Memory B cell (primary cell): ENCODE measurements at regions not wholly inside any gene's neighbourhood (a gene's known extent, or its start where the extent isn't known, plus 50 kb on each side); places are given as distances from the start of the nearest gene placed in this dataset.

ENCODE experiments used
- ATAC-seq: fragments of 150-1000 bp; cut with Tn5 transposase; 2 replicates; pipeline ENCODE4 v1.10.0; 2021; ENCODE audit warnings: low read depth, mild to moderate bottlenecking, moderate library complexity
- DNase-seq, 2 donors: peaks; one replicate each; pipeline ENCODE4 v3.0.0; 2022; ENCODE audit warnings: low spot score in 2 of 2
- H3K27ac Mint-ChIP-seq: one replicate; pipeline ENCODE4 v1.8.0; 2022; ENCODE audit warnings: mild to moderate bottlenecking, moderate library complexity, mixed read lengths
- H3K27me3 Mint-ChIP-seq: one replicate; pipeline ENCODE4 v1.8.0; 2022; ENCODE audit warnings: mixed read lengths
- H3K36me3 Mint-ChIP-seq: one replicate; pipeline ENCODE4 v1.8.0; 2022; ENCODE audit warnings: mild to moderate bottlenecking, mixed read lengths
- H3K4me1 Mint-ChIP-seq: one replicate; pipeline ENCODE4 v1.8.0; 2022; ENCODE audit warnings: mixed read lengths
- H3K4me3 Mint-ChIP-seq: one replicate; pipeline ENCODE4 v1.8.0; 2022; ENCODE audit warnings: mild to moderate bottlenecking, moderate library complexity, mixed read lengths
- H3K9me3 Mint-ChIP-seq: one replicate; pipeline ENCODE4 v1.8.0; 2022; ENCODE audit warnings: mixed read lengths

DNA sequence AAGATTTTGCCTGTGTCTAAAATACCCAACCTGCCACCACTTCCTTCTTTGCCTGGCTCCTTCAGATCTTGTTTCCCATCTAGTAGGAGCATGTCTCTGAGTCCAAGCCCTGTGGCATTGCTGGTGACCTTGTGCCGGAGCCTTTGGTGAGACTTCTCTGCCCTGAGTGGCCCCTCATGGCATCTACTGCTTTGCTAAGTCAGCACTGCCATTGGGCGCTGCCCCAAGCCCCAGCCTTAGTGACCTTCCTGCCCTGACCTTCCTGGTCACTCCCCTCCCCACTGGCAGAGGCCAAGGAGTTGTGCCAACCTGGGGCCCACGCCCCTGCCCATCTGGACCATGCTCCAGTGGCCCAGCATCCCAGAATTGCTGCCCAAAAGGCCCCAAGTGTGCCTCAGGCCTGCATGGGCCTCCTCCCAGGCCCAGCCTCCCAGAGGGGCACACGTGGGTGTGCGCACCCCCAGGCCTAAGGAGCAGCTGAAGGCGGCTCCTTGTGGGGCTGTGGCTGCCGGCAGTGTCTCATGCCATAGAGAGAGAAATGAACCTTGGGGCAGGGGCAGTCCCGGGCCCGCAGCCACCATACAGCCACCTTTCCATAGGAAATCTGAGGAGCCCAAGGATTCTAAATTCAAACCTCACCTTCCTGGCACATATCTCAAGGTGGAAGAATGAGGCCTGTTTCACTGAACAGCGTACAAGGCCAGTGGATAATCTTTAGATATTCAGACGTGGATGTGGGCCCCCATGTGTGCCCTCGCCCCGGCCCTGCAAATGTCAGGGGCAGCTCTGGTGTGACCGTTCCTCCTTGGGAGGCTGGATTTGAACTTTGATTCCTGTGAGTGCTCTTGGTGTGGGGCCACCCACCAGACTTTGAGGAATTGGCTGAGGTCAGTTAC is 100.2 kb upstream of the SLC66A3 start:
- Mint-ChIP-seq H3K36me3 (no peaks in the 10 kb centered on the region), H3K4me1 (no peaks in the 10 kb centered on the region), H3K9me3 (peaks cover 3% of the 10 kb centered on the region), H3K4me3 (no peak overlapping the region), H3K27me3 (peaks cover 9% of the 10 kb centered on the region), H3K27ac (no peak overlapping the region)
- no peak for DNase-seq
- ATAC-seq, result no peak

DNA sequence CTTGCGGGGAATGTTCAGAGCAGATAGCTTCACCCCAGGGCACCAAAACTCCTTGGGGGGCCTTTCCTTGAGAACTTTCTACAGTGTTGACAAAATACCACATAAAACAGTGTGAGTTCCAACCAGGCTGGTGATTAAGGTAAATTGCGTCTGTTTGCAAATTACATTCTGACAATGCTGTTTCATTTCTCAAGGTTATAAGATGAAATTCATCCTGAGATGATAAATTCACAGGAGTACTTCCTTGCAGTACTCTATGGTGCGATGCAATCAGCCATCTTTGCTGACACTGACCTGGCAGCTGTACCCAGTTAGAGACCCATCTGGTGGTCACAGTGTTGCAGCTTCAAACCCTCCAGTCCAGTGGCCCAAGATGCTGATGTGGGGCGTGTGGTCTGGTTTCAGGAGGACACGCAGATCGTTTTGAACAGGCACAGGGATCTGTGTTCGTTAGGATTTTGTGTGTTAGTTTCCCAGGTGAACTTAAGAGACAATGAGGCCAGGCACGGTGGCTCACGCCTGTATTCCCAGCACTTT is 99.5 kb upstream of the SLC66A3 start:
- Mint-ChIP-seq H3K27me3 (peaks cover 9% of the 10 kb centered on the region), H3K27ac (no peak overlapping the region), H3K4me3 (no peak overlapping the region), H3K9me3 (peaks cover 7% of the 10 kb centered on the region), H3K4me1 (no peaks in the 10 kb centered on the region), H3K36me3 (no peaks in the 10 kb centered on the region)
- no peak for DNase-seq
- no peak for ATAC-seq

- H3K36me3 Mint-ChIP-seq, result no peaks in the 10 kb centered on the region
- no peaks in the 10 kb centered on the region for H3K4me1 Mint-ChIP-seq
- H3K27ac Mint-ChIP-seq, result no peak overlapping the region
- ATAC-seq (no peak), DNase-seq (no peak)
- H3K4me3 Mint-ChIP-seq, result no peak overlapping the region
- H3K27me3 Mint-ChIP-seq, result peaks cover 6% of the 10 kb centered on the region
- peaks cover 10% of the 10 kb centered on the region for H3K9me3 Mint-ChIP-seq
Observed at GRCh38 chr2:11056614-11057013, 98.7 kb upstream of the SLC66A3 start.

GRCh38 chr2:11057031-11057430 is 98.2 kb upstream of the SLC66A3 start:
- H3K27me3 Mint-ChIP-seq, result peaks cover 6% of the 10 kb centered on the region
- DNase-seq (no peak), ATAC-seq (no peak)
- peaks cover 10% of the 10 kb centered on the region for H3K9me3 Mint-ChIP-seq
- H3K27ac Mint-ChIP-seq, result no peak overlapping the region
- no peaks in the 10 kb centered on the region for H3K4me1 Mint-ChIP-seq
- H3K4me3 Mint-ChIP-seq, result no peak overlapping the region
- H3K36me3 Mint-ChIP-seq, result no peaks in the 10 kb centered on the region

DNA sequence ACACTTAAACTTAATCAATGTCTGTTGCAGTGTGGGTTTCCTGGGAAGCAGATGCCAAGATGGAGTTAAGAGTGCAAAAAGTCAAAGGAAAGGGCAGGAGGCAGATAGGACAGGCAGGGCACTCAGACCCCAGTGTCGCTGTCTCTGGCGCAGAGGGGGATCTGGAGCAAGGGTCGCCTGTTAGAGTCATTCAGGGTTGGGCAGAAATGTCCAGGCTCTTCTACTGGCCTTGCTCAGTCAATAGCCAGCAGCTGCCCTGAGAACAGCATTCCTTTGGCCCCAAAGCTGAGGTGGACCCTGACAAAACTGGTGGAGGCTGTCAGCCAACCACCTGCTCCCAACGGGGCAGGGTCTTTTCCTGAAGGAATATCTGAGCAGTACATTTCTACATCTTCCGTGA is 97.1 kb upstream of the SLC66A3 start:
- no peaks in the 10 kb centered on the region for H3K36me3 Mint-ChIP-seq
- no peak overlapping the region for H3K4me3 Mint-ChIP-seq
- H3K27me3 Mint-ChIP-seq, result peaks cover 4% of the 10 kb centered on the region
- no peak overlapping the region for H3K27ac Mint-ChIP-seq
- no peak for DNase-seq
- H3K9me3 Mint-ChIP-seq, result peaks cover 13% of the 10 kb centered on the region
- no peak for ATAC-seq
- H3K4me1 Mint-ChIP-seq, result no peaks in the 10 kb centered on the region

DNA sequence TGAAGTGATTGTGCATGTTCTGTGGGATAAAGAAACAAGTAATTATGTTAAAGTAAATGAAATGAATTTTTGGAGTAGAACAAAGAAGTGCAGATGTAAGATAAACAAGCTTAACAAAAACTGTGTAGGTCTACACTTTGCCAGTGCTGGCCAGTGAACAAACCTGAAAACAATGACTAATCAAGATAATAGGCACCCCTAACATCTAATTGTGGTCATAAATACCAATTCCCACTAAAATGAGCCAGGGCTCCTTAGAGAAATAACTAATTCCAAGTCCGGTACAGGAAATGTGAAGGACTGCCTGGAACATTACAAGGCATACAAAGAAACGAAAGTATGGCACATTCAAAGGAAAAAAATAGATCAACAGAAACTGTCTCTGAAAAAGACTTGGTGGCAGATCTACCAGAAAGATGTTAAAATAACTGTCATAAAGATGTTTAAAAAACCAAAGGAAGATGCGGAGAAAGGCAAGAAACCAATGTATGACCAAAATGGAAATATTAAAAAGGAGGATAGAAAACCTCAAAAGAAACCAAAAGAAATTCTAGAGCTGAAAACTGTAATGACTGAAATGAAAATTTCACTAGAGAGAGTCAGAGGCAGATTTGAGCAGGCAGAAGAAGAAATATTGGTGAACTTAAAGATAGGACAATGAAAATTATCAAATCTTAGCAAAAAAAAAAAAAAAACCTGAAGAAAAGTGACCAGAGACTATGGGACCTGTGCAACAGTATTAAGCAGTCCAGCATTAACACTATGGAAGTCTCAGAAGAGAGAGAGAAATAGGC is 94.7 kb upstream of the SLC66A3 start:
- no peak for ATAC-seq
- Mint-ChIP-seq H3K4me1 (no peaks in the 10 kb centered on the region), H3K4me3 (no peak overlapping the region), H3K36me3 (no peaks in the 10 kb centered on the region), H3K27ac (no peak overlapping the region), H3K27me3 (peaks cover 11% of the 10 kb centered on the region), H3K9me3 (peaks cover 16% of the 10 kb centered on the region)
- DNase-seq, result no peak

DNA sequence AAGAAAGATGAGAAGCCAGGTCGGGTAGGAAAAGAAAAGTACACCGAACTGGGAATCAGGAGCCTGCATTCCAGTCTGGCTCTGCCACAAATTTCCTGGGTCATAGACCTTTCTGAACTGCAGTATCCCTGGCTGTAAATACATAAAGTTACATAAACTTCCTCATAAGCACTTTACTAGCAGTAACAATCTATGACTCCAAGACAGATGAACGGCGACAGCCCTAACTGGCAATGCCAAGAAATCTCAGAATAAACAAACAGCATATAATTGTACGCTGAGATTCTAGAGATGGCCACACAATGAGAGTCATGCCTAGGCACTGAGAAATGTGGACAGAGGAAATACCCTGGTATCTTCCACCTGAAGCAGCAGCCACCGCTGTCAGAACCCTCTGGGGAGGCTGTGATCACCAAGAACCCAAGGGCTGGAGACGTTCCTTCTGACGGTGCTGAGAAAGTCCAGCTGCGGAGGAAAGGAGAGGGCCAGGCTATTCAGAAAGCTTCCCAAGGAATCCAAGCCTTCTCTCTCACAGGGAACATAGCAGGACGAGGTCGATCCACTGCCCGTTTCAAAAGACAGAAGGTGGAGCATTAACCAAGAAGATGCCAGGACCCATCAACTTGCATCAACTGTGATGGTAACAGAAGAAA is 89.3 kb upstream of the SLC66A3 start:
- ATAC-seq (no peak), DNase-seq (no peak)
- H3K36me3 Mint-ChIP-seq, result no peaks in the 10 kb centered on the region
- H3K27me3 Mint-ChIP-seq, result peaks cover 24% of the 10 kb centered on the region
- H3K4me1 Mint-ChIP-seq, result peaks cover under 1% of the 10 kb centered on the region
- no peak overlapping the region for H3K27ac Mint-ChIP-seq
- H3K9me3 Mint-ChIP-seq, result peaks cover 7% of the 10 kb centered on the region
- H3K4me3 Mint-ChIP-seq, result no peak overlapping the region

- H3K27me3 Mint-ChIP-seq, result peaks cover 29% of the 10 kb centered on the region
- no peak overlapping the region for H3K27ac Mint-ChIP-seq
- peaks cover 4% of the 10 kb centered on the region for H3K9me3 Mint-ChIP-seq
- no peaks in the 10 kb centered on the region for H3K36me3 Mint-ChIP-seq
- peaks cover 2% of the 10 kb centered on the region for H3K4me1 Mint-ChIP-seq
- no peak overlapping the region for H3K4me3 Mint-ChIP-seq
- ATAC-seq, result no peak
- no peak for DNase-seq
Observed at GRCh38 chr2:11067221-11068078, 87.8 kb upstream of the SLC66A3 start.

DNA sequence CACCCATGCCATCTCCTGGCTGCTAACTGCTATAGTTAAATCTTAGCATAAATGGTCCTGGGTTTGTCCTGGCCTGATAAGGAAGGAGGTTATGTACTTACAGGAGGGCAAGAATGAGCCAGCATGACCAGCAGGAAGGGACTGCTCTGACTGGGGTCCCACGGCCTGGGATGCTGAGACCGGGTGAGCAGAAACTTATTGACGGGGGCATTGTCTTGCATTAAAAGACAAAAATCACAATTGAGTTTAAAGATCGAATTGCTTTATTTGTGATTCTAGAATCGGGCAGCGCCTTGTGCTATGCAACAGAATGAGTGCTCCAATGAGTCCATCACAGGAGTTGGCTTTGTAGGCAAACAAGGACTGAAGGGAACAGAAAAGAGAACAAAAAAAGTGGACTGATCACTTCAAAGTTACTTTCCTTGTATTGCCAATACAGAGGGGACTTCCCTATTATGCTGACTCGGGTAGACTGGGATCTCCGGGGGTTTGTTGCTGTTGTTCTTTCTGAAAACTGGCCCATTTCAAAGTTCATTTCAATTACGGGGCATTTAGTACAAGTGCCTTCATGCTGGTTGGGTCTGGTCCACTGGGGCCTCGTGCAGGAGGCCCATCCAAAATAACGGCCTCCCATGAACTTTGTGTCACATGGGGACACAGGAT is 87.1 kb upstream of the SLC66A3 start:
- Mint-ChIP-seq H3K4me3 (no peak overlapping the region), H3K27ac (no peak overlapping the region), H3K36me3 (no peaks in the 10 kb centered on the region), H3K4me1 (peaks cover 2% of the 10 kb centered on the region), H3K27me3 (peaks cover 29% of the 10 kb centered on the region), H3K9me3 (peaks cover 2% of the 10 kb centered on the region)
- ATAC-seq (no peak), DNase-seq (no peak)

- ATAC-seq, result no peak
- H3K4me3 Mint-ChIP-seq, result no peak overlapping the region
- H3K27ac Mint-ChIP-seq, result no peak overlapping the region
- peaks cover 28% of the 10 kb centered on the region for H3K27me3 Mint-ChIP-seq
- peaks cover 2% of the 10 kb centered on the region for H3K4me1 Mint-ChIP-seq
- H3K36me3 Mint-ChIP-seq, result no peaks in the 10 kb centered on the region
- H3K9me3 Mint-ChIP-seq, result no peaks in the 10 kb centered on the region
- no peak for DNase-seq
Observed at GRCh38 chr2:11068856-11069526, 86.3 kb upstream of the SLC66A3 start.

GRCh38 chr2:11069566-11070185 is 85.6 kb upstream of the SLC66A3 start:
- Mint-ChIP-seq H3K27ac (no peak overlapping the region), H3K36me3 (no peaks in the 10 kb centered on the region), H3K4me3 (no peak overlapping the region), H3K4me1 (peaks cover 2% of the 10 kb centered on the region), H3K9me3 (no peaks in the 10 kb centered on the region), H3K27me3 (peaks cover 27% of the 10 kb centered on the region)
- no peak for DNase-seq
- ATAC-seq, result no peak

DNA sequence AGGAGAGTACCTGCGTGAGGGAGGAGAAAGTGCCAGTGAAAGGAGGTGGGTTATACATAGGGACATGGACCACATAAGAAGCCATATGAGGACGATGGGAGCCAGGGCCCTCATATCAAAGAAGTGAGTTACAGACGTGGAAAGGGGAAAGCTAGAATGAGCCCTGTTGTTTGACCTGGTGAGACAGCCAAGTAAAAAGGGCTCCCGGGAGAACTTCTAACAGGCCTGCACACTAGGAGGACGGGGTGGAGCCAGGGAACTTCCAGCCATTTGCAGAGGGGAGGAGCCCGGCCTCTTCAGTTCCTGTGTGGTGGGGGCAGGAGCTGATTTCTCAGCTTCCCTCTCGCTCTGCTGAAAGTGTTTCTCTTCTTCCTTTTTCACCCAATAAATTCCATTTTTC is 84.1 kb upstream of the SLC66A3 start:
- Mint-ChIP-seq H3K36me3 (no peaks in the 10 kb centered on the region), H3K4me1 (peaks cover 2% of the 10 kb centered on the region), H3K9me3 (no peaks in the 10 kb centered on the region), H3K27ac (no peak overlapping the region), H3K4me3 (no peak overlapping the region), H3K27me3 (peaks cover 22% of the 10 kb centered on the region)
- ATAC-seq (peak; percentile 32), DNase-seq (no peak)
